ENCODE measurements at regions not wholly inside any gene's neighbourhood (a gene's known extent, or its start where the extent isn't known, plus 50 kb on each side); places are given as distances from the start of the nearest gene placed in this dataset.

- no peaks in the 10 kb centered on the region for H3K27me3 ChIP-seq (ENCODE audit: control insufficient read depth in 2 of 2, insufficient read depth in 2 of 2, low read length in 2 of 2)
These were observed 116.4 kb upstream of the DGKB start for GRCh38 chr7:15018981-15019380.

GRCh38 chr7:15016766-15017165 is 114.2 kb upstream of the DGKB start:
- Histone ChIP-seq H3K4me1 (ENCODE audit: control insufficient read depth in 2 of 2, insufficient read depth in 2 of 2, low read length in 2 of 2) (peaks cover 0 to 3% of the 10 kb centered on the region in 2 donors), H3K9me3 (ENCODE audit: control insufficient read depth in 2 of 2, low read length in 2 of 2) (no peaks in the 10 kb centered on the region), H3K36me3 (ENCODE audit: control insufficient read depth in 2 of 2, insufficient read depth in 2 of 2, low read length in 2 of 2) (no peaks in the 10 kb centered on the region), H3K4me3 (ENCODE audit: low read length in 2 of 2) (no peak overlapping the region), H3K9ac (ENCODE audit: low read depth in 1 of 2, low read length in 2 of 2) (no peak overlapping the region), H3K27ac (ENCODE audit: low read depth in 2 of 2, low read length in 2 of 2) (no peak overlapping the region), H3K27me3 (ENCODE audit: control insufficient read depth in 2 of 2, insufficient read depth in 2 of 2, low read length in 2 of 2) (no peaks in the 10 kb centered on the region)

More at GRCh38 chr7:15018981-15019380, 116.4 kb upstream of the DGKB start:
- no peak overlapping the region for H3K27ac ChIP-seq (ENCODE audit: low read depth in 2 of 2, low read length in 2 of 2)
- H3K9ac ChIP-seq (ENCODE audit: low read depth in 1 of 2, low read length in 2 of 2) = no peak overlapping the region
- no peaks in the 10 kb centered on the region for H3K9me3 ChIP-seq (ENCODE audit: control insufficient read depth in 2 of 2, low read length in 2 of 2)
- H3K36me3 ChIP-seq (ENCODE audit: control insufficient read depth in 2 of 2, insufficient read depth in 2 of 2, low read length in 2 of 2) = no peaks in the 10 kb centered on the region
- H3K4me1 ChIP-seq (ENCODE audit: control insufficient read depth in 2 of 2, insufficient read depth in 2 of 2, low read length in 2 of 2) = peaks cover 0 to 3% of the 10 kb centered on the region in 2 donors
- no peak overlapping the region for H3K4me3 ChIP-seq (ENCODE audit: low read length in 2 of 2)

DNA sequence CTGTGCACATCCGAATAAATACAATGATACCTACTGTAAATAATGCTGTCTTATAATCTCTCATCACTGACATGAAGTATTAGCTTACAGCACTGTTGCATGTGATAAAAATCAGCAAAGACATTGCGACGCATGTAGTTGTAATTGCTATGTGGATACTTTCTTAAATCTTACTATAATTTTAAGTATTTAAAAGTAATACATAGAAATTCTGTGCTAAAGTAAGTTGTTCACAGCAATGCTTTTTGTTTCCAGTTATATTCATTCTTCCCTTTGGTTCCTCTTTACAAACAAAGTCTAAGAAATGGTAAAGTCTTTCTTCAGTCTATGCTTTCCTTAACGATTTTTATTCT is 113.7 kb upstream of the DGKB start:
- Histone ChIP-seq H3K27ac (ENCODE audit: low read depth in 2 of 2, low read length in 2 of 2) (no peak overlapping the region), H3K4me1 (ENCODE audit: control insufficient read depth in 2 of 2, insufficient read depth in 2 of 2, low read length in 2 of 2) (peaks cover 0 to 3% of the 10 kb centered on the region in 2 donors), H3K9me3 (ENCODE audit: control insufficient read depth in 2 of 2, low read length in 2 of 2) (no peaks in the 10 kb centered on the region), H3K4me3 (ENCODE audit: low read length in 2 of 2) (no peak overlapping the region), H3K27me3 (ENCODE audit: control insufficient read depth in 2 of 2, insufficient read depth in 2 of 2, low read length in 2 of 2) (no peaks in the 10 kb centered on the region), H3K36me3 (ENCODE audit: control insufficient read depth in 2 of 2, insufficient read depth in 2 of 2, low read length in 2 of 2) (no peaks in the 10 kb centered on the region), H3K9ac (ENCODE audit: low read depth in 1 of 2, low read length in 2 of 2) (no peak overlapping the region)

DNA sequence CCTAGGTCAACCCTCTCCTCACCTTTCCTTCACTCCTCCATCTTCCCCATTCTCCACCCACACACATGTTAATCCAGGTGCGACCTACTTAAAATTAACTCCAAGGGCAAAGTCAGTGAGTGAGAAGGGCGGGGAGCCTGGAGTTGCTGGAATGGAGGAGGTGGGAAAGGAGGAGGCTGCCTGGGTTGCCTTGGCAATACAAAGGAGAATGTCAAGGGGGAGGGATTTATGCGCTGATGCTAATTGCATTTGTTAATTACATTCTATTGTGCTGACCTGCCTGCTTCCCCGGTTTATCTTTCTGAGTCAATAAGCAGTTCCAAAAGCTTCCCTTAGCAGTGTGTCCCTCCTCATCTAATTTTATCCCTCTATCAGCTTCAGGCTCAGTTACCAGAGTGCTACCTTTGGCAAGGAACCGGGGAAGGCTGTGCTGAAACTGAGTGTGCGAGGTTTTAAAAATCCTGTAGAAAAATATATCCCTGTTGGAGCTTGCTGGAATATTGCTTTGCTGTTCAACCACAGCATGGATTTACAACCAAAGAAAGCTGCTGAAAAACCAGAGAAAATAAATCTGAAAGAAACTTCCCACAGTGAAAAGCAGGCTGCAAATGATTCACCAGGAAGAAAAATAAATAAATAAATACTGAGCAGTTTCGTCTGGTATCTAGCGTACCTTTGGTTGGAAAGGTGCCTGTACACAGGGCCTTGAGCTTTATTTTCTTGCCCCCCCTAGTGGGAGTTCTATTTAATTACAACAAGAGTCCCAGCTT is 113.2 kb upstream of the DGKB start:
- peaks cover 0 to 3% of the 10 kb centered on the region in 2 donors for H3K4me1 ChIP-seq (ENCODE audit: control insufficient read depth in 2 of 2, insufficient read depth in 2 of 2, low read length in 2 of 2)
- no peaks in the 10 kb centered on the region for H3K36me3 ChIP-seq (ENCODE audit: control insufficient read depth in 2 of 2, insufficient read depth in 2 of 2, low read length in 2 of 2)
- no peak overlapping the region for H3K27ac ChIP-seq (ENCODE audit: low read depth in 2 of 2, low read length in 2 of 2)
- H3K4me3 ChIP-seq (ENCODE audit: low read length in 2 of 2) = peak overlapping the region; percentile 1 to 14
- no peaks in the 10 kb centered on the region for H3K27me3 ChIP-seq (ENCODE audit: control insufficient read depth in 2 of 2, insufficient read depth in 2 of 2, low read length in 2 of 2)
- H3K9ac ChIP-seq (ENCODE audit: low read depth in 1 of 2, low read length in 2 of 2) = no peak overlapping the region
- no peaks in the 10 kb centered on the region for H3K9me3 ChIP-seq (ENCODE audit: control insufficient read depth in 2 of 2, low read length in 2 of 2)

GRCh38 chr7:15012135-15012534 is 109.6 kb upstream of the DGKB start:
- no peaks in the 10 kb centered on the region for H3K27me3 ChIP-seq (ENCODE audit: control insufficient read depth in 2 of 2, insufficient read depth in 2 of 2, low read length in 2 of 2)
- no peak overlapping the region for H3K9ac ChIP-seq (ENCODE audit: low read depth in 1 of 2, low read length in 2 of 2)
- peaks cover 0 to 3% of the 10 kb centered on the region in 2 donors for H3K4me1 ChIP-seq (ENCODE audit: control insufficient read depth in 2 of 2, insufficient read depth in 2 of 2, low read length in 2 of 2)
- no peaks in the 10 kb centered on the region for H3K9me3 ChIP-seq (ENCODE audit: control insufficient read depth in 2 of 2, low read length in 2 of 2)
- no peak overlapping the region for H3K27ac ChIP-seq (ENCODE audit: low read depth in 2 of 2, low read length in 2 of 2)
- no peak overlapping the region for H3K4me3 ChIP-seq (ENCODE audit: low read length in 2 of 2)
- no peaks in the 10 kb centered on the region for H3K36me3 ChIP-seq (ENCODE audit: control insufficient read depth in 2 of 2, insufficient read depth in 2 of 2, low read length in 2 of 2)

DNA sequence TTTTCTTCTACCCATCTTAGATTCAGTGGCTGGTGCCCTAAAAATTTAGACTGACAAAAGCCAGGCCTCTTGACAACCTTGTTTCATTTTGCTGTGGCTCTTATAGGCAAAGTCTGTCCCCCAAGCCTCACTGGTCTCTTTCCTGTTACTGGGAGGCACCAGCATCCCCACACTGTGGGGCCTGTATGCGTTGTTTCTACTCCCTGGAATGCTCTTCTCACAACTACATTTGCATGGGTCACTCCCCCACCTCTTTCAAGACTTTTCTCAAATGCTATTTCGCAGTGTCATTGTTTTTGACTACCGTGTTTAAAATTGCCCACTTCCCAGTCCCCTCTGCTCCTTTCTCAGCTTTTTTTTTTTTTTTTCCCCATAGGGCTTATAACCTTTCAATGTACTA is 108.7 kb upstream of the DGKB start:
- Histone ChIP-seq H3K4me3 (ENCODE audit: low read length in 2 of 2) (no peak overlapping the region), H3K4me1 (ENCODE audit: control insufficient read depth in 2 of 2, insufficient read depth in 2 of 2, low read length in 2 of 2) (peaks cover 0 to 3% of the 10 kb centered on the region in 2 donors), H3K9ac (ENCODE audit: low read depth in 1 of 2, low read length in 2 of 2) (no peak overlapping the region), H3K9me3 (ENCODE audit: control insufficient read depth in 2 of 2, low read length in 2 of 2) (no peaks in the 10 kb centered on the region), H3K36me3 (ENCODE audit: control insufficient read depth in 2 of 2, insufficient read depth in 2 of 2, low read length in 2 of 2) (no peaks in the 10 kb centered on the region), H3K27me3 (ENCODE audit: control insufficient read depth in 2 of 2, insufficient read depth in 2 of 2, low read length in 2 of 2) (no peaks in the 10 kb centered on the region), H3K27ac (ENCODE audit: low read depth in 2 of 2, low read length in 2 of 2) (no peak overlapping the region)

DNA sequence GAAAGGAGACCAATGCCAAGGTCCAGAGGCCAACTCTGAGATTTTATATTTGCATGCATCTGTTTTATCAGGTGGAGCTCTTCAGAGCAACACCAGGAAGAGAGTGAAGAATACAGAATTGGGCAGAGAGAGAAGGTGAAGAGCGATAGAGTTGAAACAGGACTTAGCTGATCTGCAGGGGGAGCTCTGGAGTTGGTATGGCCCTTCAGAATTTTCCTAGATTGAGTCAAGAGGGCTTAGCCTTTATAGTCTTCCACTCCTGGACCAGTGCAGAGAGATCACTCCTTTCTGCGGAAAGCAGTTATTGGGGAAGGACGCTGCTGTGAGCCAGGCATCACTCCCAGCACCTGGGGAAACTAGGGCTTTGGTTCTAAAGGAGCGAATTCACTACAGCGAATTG is 105.0 kb upstream of the DGKB start:
- no peak overlapping the region for H3K27ac ChIP-seq (ENCODE audit: low read depth in 2 of 2, low read length in 2 of 2)
- H3K4me1 ChIP-seq (ENCODE audit: control insufficient read depth in 2 of 2, insufficient read depth in 2 of 2, low read length in 2 of 2) = no peaks in the 10 kb centered on the region
- no peak overlapping the region for H3K9ac ChIP-seq (ENCODE audit: low read depth in 1 of 2, low read length in 2 of 2)
- H3K9me3 ChIP-seq (ENCODE audit: control insufficient read depth in 2 of 2, low read length in 2 of 2) = no peaks in the 10 kb centered on the region
- H3K27me3 ChIP-seq (ENCODE audit: control insufficient read depth in 2 of 2, insufficient read depth in 2 of 2, low read length in 2 of 2) = no peaks in the 10 kb centered on the region
- H3K4me3 ChIP-seq (ENCODE audit: low read length in 2 of 2) = no peak overlapping the region
- no peaks in the 10 kb centered on the region for H3K36me3 ChIP-seq (ENCODE audit: control insufficient read depth in 2 of 2, insufficient read depth in 2 of 2, low read length in 2 of 2)

DNA sequence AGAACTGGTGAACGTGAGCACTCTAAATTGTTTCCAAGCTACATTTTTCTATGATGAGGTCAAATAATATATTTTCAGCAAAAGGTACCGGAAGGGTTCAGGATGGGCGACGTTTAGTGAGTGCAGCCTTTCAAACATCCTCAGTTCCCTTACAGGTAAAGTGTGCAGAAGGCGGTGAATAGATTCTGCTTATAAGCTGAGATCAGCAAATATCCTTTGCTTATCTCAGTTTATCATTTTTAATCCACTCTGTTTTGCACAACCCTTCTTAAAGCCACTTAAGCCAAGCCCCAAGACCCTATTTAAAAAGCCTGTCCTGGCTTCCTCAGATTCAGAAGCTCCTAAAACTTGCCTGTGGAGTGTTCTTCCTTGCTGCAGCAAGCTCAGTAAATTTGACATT is 103.1 kb upstream of the DGKB start:
- no peaks in the 10 kb centered on the region for H3K27me3 ChIP-seq (ENCODE audit: control insufficient read depth in 2 of 2, insufficient read depth in 2 of 2, low read length in 2 of 2)
- no peaks in the 10 kb centered on the region for H3K9me3 ChIP-seq (ENCODE audit: control insufficient read depth in 2 of 2, low read length in 2 of 2)
- no peak overlapping the region for H3K9ac ChIP-seq (ENCODE audit: low read depth in 1 of 2, low read length in 2 of 2)
- no peaks in the 10 kb centered on the region for H3K4me1 ChIP-seq (ENCODE audit: control insufficient read depth in 2 of 2, insufficient read depth in 2 of 2, low read length in 2 of 2)
- no peak overlapping the region for H3K27ac ChIP-seq (ENCODE audit: low read depth in 2 of 2, low read length in 2 of 2)
- no peak overlapping the region for H3K4me3 ChIP-seq (ENCODE audit: low read length in 2 of 2)
- no peaks in the 10 kb centered on the region for H3K36me3 ChIP-seq (ENCODE audit: control insufficient read depth in 2 of 2, insufficient read depth in 2 of 2, low read length in 2 of 2)

DNA sequence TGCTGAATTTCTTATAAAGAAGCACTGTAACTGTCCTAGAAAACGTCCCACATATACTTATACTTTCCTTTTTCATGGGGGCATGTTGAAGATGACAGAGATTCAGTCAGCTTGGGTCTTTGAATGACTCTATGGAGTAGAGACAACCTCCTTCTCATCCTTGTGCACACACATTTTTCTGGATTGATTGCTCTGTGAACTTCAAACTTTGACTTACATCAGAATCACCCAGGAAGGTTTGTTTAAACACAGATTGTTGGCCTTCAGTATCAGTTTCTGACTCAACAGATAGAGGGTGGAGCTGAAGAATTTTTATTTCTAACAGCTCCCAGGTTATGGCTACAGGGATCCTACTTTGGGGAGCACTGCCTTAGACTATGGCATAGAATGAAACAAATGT is 97.6 kb upstream of the DGKB start:
- no peak overlapping the region for H3K9ac ChIP-seq (ENCODE audit: low read depth in 1 of 2, low read length in 2 of 2)
- H3K27me3 ChIP-seq (ENCODE audit: control insufficient read depth in 2 of 2, insufficient read depth in 2 of 2, low read length in 2 of 2) = no peaks in the 10 kb centered on the region
- no peaks in the 10 kb centered on the region for H3K36me3 ChIP-seq (ENCODE audit: control insufficient read depth in 2 of 2, insufficient read depth in 2 of 2, low read length in 2 of 2)
- no peaks in the 10 kb centered on the region for H3K4me1 ChIP-seq (ENCODE audit: control insufficient read depth in 2 of 2, insufficient read depth in 2 of 2, low read length in 2 of 2)
- no peaks in the 10 kb centered on the region for H3K9me3 ChIP-seq (ENCODE audit: control insufficient read depth in 2 of 2, low read length in 2 of 2)
- no peak overlapping the region for H3K27ac ChIP-seq (ENCODE audit: low read depth in 2 of 2, low read length in 2 of 2)
- no peak overlapping the region for H3K4me3 ChIP-seq (ENCODE audit: low read length in 2 of 2)

GRCh38 chr7:14999331-14999730 is 96.8 kb upstream of the DGKB start:
- H3K4me1 ChIP-seq (ENCODE audit: control insufficient read depth in 2 of 2, insufficient read depth in 2 of 2, low read length in 2 of 2) = no peaks in the 10 kb centered on the region
- H3K27ac ChIP-seq (ENCODE audit: low read depth in 2 of 2, low read length in 2 of 2) = no peak overlapping the region
- no peaks in the 10 kb centered on the region for H3K27me3 ChIP-seq (ENCODE audit: control insufficient read depth in 2 of 2, insufficient read depth in 2 of 2, low read length in 2 of 2)
- no peak overlapping the region for H3K4me3 ChIP-seq (ENCODE audit: low read length in 2 of 2)
- H3K9me3 ChIP-seq (ENCODE audit: control insufficient read depth in 2 of 2, low read length in 2 of 2) = no peaks in the 10 kb centered on the region
- H3K36me3 ChIP-seq (ENCODE audit: control insufficient read depth in 2 of 2, insufficient read depth in 2 of 2, low read length in 2 of 2) = no peaks in the 10 kb centered on the region
- H3K9ac ChIP-seq (ENCODE audit: low read depth in 1 of 2, low read length in 2 of 2) = no peak overlapping the region

Measured in mucosa of rectum (tissue), 2 donors.